AG04450 (cell line): ENCODE measurements at regions not wholly inside any gene's neighbourhood (a gene's known extent, or its start where the extent isn't known, plus 50 kb on each side); places are given as distances from the start of the nearest gene placed in this dataset.
"Not testable (repeated sequence)": the region's sequence is repeated elsewhere in the genome, so short reads cannot be mapped to it uniquely, and the experiment has no call there.

Experiments
- CTCF ChIA-PET: fragments of 300-600, 350-600 bp; formaldehyde crosslinking; extraction: SDS; loops from one replicate; lab custom pipeline; 2022; ENCODE audit warnings: antibody characterized with exemption, inconsistent platforms; lab: Charles Lee
- POLR2A ChIA-PET: fragments of 350-600 bp; formaldehyde crosslinking; extraction: SDS; loops from one replicate; lab custom pipeline; 2021; ENCODE audit warnings: antibody characterized with exemption, inconsistent platforms; lab: Yijun Ruan, JAX
- DNase-seq: peaks from one replicate; pipeline ENCODE4 v3.0.0-alpha.2; 2011; ENCODE audit warnings: low read depth, low spot score
- H3K27ac ChIP-seq: one replicate; pipeline ENCODE4 v1.5.1; 2012; ENCODE audit warnings: low read depth, low read length, control low read depth
- H3K27me3 ChIP-seq: one replicate; pipeline ENCODE4 v1.6.0; 2012; ENCODE audit warnings: low read length; ENCODE audit not compliant: control insufficient read depth, insufficient read depth
- H3K4me3 ChIP-seq: 2 replicates; pipeline ENCODE4 v1.5.1; 2011; ENCODE audit warnings: mild to moderate bottlenecking, low read depth, low read length, control low read depth
- H3K9me3 ChIP-seq: 2 replicates; pipeline ENCODE4 v1.5.1; 2012; ENCODE audit warnings: low read length; ENCODE audit not compliant: control insufficient read depth, insufficient read depth
- CTCF ChIP-seq: IDR thresholded peaks from 2 replicates; pipeline ENCODE4 v1.5.1; 2011; ENCODE audit warnings: low read depth, low read length, control low read depth, inconsistent platforms

- TF ChIP-seq CTCF, result peak; percentile 37
- ChIA-PET POLR2A (no interaction called here), CTCF (interaction anchor here (0.8 to 2.1 kb wide), 2 partner anchors 21 to 169 kb away, joined by 3 to 16 read pairs; no protein-coding TSS in a partner anchor)
- H3K9me3 ChIP-seq, result no peaks in the 10 kb centered on the region
- no peak overlapping the region for H3K27ac ChIP-seq
- H3K4me3 ChIP-seq, result no peak overlapping the region
- DNase-seq, result no peak
- peaks cover 34% of the 10 kb centered on the region for H3K27me3 ChIP-seq
Observed at GRCh38 chr2:109715313-109715805, 78.7 kb upstream of the RGPD5 start.

GRCh38 chr2:109716596-109716995, 77.5 kb upstream of the RGPD5 start:
- H3K9me3 ChIP-seq, POLR2A ChIA-PET, H3K27ac ChIP-seq, H3K4me3 ChIP-seq, DNase-seq: not testable (repeated sequence)
- H3K27me3 ChIP-seq, result peaks cover 32% of the 10 kb centered on the region
- CTCF ChIA-PET, result interaction anchor here (0.6 to 2.1 kb wide), 2 partner anchors 116 to 170 kb away, joined by 5 to 16 read pairs; no protein-coding TSS in a partner anchor

- H3K27me3 ChIP-seq, result peaks cover 33% of the 10 kb centered on the region
- CTCF ChIA-PET, result no interaction called here
- H3K4me3 ChIP-seq, result no peak overlapping the region
- no peak for DNase-seq
- no peaks in the 10 kb centered on the region for H3K9me3 ChIP-seq
- POLR2A ChIA-PET, result no interaction called here
- no peak overlapping the region for H3K27ac ChIP-seq
- no peak for TF ChIP-seq CTCF
Observed at GRCh38 chr2:109718139-109718538, 76.0 kb upstream of the RGPD5 start.

- CTCF ChIA-PET, result interaction anchor here (1.5 kb wide), 1 partner anchor 13 kb away, joined by 3 read pairs; no protein-coding TSS in a partner anchor
- Histone ChIP-seq H3K27ac (no peak overlapping the region), H3K9me3 (no peaks in the 10 kb centered on the region), H3K27me3 (peaks cover 32% of the 10 kb centered on the region), H3K4me3 (no peak overlapping the region)
- no peak for TF ChIP-seq CTCF
- POLR2A ChIA-PET, result no interaction called here
- no peak for DNase-seq
Observed at GRCh38 chr2:109719871-109720270, 74.2 kb upstream of the RGPD5 start.

GRCh38 chr2:109720380-109721106, 73.6 kb upstream of the RGPD5 start:
- DNase-seq, result no peak
- TF ChIP-seq CTCF, result no peak
- no peaks in the 10 kb centered on the region for H3K9me3 ChIP-seq
- peaks cover 29% of the 10 kb centered on the region for H3K27me3 ChIP-seq
- no peak overlapping the region for H3K27ac ChIP-seq
- no peak overlapping the region for H3K4me3 ChIP-seq
- POLR2A ChIA-PET, result no interaction called here
- CTCF ChIA-PET, result interaction anchor here (1.5 kb wide), 1 partner anchor 12 kb away, joined by 3 read pairs; no protein-coding TSS in a partner anchor
